OCI-LY3 (cell line): ENCODE measurements at regions not wholly inside any gene's neighbourhood (a gene's known extent, or its start where the extent isn't known, plus 50 kb on each side); places are given as distances from the start of the nearest gene placed in this dataset.

Experiments used
- H2AFZ ChIP-seq: fragments of 200-600, 300-600 bp; shearing (Covaris generic); 2 replicates; pipeline ENCODE4 v1.6.0; 2014; ENCODE audit warnings: antibody characterized with exemption, low read depth, low read length
- H3K27ac ChIP-seq: fragments of 200-600, 300-600 bp; sonication (generic); 2 replicates; pipeline ENCODE4 v1.5.1; 2014; ENCODE audit warnings: mild to moderate bottlenecking, low read length, moderate library complexity, mixed read lengths
- H3K27me3 ChIP-seq: fragments of 200-600, 300-600 bp; sonication (generic); 2 replicates; pipeline ENCODE4 v1.6.1; 2014; ENCODE audit warnings: low read depth, low read length, mixed read lengths
- H3K36me3 ChIP-seq: fragments of 200-600, 300-600 bp; sonication (generic); replicated peaks from 2 replicates; pipeline ENCODE3; 2014; ENCODE audit warnings: low read depth, low read length, mixed read lengths
- H3K4me1 ChIP-seq: fragments of 300-600, 200-600 bp; sonication (generic); 2 replicates; pipeline ENCODE4 v1.6.1; 2014; ENCODE audit warnings: low read length, mixed read lengths
- H3K4me2 ChIP-seq: fragments of 200-600, 300-600 bp; sonication (generic); 2 replicates; pipeline ENCODE4 v1.6.1; 2014; ENCODE audit warnings: low read length, mixed read lengths
- H3K4me3 ChIP-seq: fragments of 300-600, 200-600 bp; sonication (generic); 2 replicates; pipeline ENCODE4 v1.5.1; 2014; ENCODE audit warnings: antibody characterized with exemption, mild to moderate bottlenecking, low read length, moderate library complexity
- H3K79me2 ChIP-seq: fragments of 300-600, 200-600 bp; shearing (Covaris generic); 2 replicates; pipeline ENCODE4 v1.6.1; 2014; ENCODE audit warnings: mild to moderate bottlenecking, low read length, mixed read lengths
- H3K9ac ChIP-seq: fragments of 300-600, 200-600 bp; shearing (Covaris generic); 2 replicates; pipeline ENCODE4 v1.6.0; 2014; ENCODE audit warnings: mild to moderate bottlenecking, low read length, moderate library complexity
- H3K9me3 ChIP-seq: fragments of 200-600, 300-600 bp; shearing (Covaris generic); 2 replicates; pipeline ENCODE4 v1.6.1; 2014; ENCODE audit warnings: low read length, mixed read lengths; ENCODE audit not compliant: insufficient read depth
- H4K20me1 ChIP-seq: fragments of 200-600, 300-600 bp; sonication (generic); 2 replicates; pipeline ENCODE4 v1.6.1; 2016; ENCODE audit warnings: low read length, mixed read lengths; ENCODE audit not compliant: insufficient read depth
- CTCF ChIP-seq: fragments of 200-600, 300-600 bp; sonication (generic); IDR thresholded peaks from 2 replicates; pipeline ENCODE4 v1.5.1; 2014; ENCODE audit warnings: antibody characterized with exemption, low read length, low read depth
- EZH2phosphoT487 ChIP-seq: fragments of 200-600 bp; shearing (Covaris generic); IDR thresholded peaks from 2 replicates; pipeline ENCODE4 v1.6.1; 2018; ENCODE audit warnings: antibody characterized with exemption, mixed run types, low read depth

- H3K9me3 ChIP-seq, result no peaks in the 10 kb centered on the region
- no peak overlapping the region for H3K4me3 ChIP-seq
- H2AFZ ChIP-seq, result no peak overlapping the region
- no peak overlapping the region for H3K4me2 ChIP-seq
- H3K27ac ChIP-seq, result no peak overlapping the region
- H3K27me3 ChIP-seq, result peaks cover 9% of the 10 kb centered on the region
- TF ChIP-seq EZH2phosphoT487 (no peak), CTCF (no peak)
- H4K20me1 ChIP-seq, result no peaks in the 10 kb centered on the region
- H3K79me2 ChIP-seq, result no peaks in the 10 kb centered on the region
- no peaks in the 10 kb centered on the region for H3K4me1 ChIP-seq
- H3K9ac ChIP-seq, result no peak overlapping the region
- no peaks in the 10 kb centered on the region for H3K36me3 ChIP-seq
Measured at GRCh38 chr12:107632246-107632645, 53.4 kb upstream of the PWP1 start.

- Histone ChIP-seq H4K20me1 (no peaks in the 10 kb centered on the region), H3K9ac (no peak overlapping the region), H3K4me1 (no peaks in the 10 kb centered on the region), H3K27ac (no peak overlapping the region), H3K27me3 (peaks cover 13% of the 10 kb centered on the region), H3K4me2 (no peak overlapping the region), H3K79me2 (no peaks in the 10 kb centered on the region), H3K9me3 (no peaks in the 10 kb centered on the region), H3K4me3 (no peak overlapping the region), H2AFZ (no peak overlapping the region), H3K36me3 (no peaks in the 10 kb centered on the region)
- no peak for TF ChIP-seq CTCF
- no peak for TF ChIP-seq EZH2phosphoT487
Measured at GRCh38 chr12:107634530-107634929, 51.1 kb upstream of the PWP1 start.

GRCh38 chr12:107635139-107635538 lies 50.5 kb upstream of the PWP1 start:
- H4K20me1 ChIP-seq, result no peaks in the 10 kb centered on the region
- H3K4me2 ChIP-seq, result no peak overlapping the region
- H3K4me3 ChIP-seq, result no peak overlapping the region
- H3K9me3 ChIP-seq, result no peaks in the 10 kb centered on the region
- H2AFZ ChIP-seq, result no peak overlapping the region
- H3K27ac ChIP-seq, result no peak overlapping the region
- H3K9ac ChIP-seq, result no peak overlapping the region
- no peaks in the 10 kb centered on the region for H3K36me3 ChIP-seq
- peaks cover 18% of the 10 kb centered on the region for H3K27me3 ChIP-seq
- no peak for TF ChIP-seq CTCF
- TF ChIP-seq EZH2phosphoT487, result no peak
- no peaks in the 10 kb centered on the region for H3K79me2 ChIP-seq
- H3K4me1 ChIP-seq, result no peaks in the 10 kb centered on the region
